GM12801 (cell line): ENCODE measurements at regions not wholly inside any gene's neighbourhood (a gene's known extent, or its start where the extent isn't known, plus 50 kb on each side); places are given as distances from the start of the nearest gene placed in this dataset.

Source experiments
- TF ChIP-seq, protein P1 (sequence below): IDR thresholded peaks from one replicate; pipeline ENCODE4 v1.5.1; 2011; ENCODE audit warnings: control low read depth; ENCODE audit not compliant: insufficient read length; ENCODE audit errors: extremely low read depth

DNA sequence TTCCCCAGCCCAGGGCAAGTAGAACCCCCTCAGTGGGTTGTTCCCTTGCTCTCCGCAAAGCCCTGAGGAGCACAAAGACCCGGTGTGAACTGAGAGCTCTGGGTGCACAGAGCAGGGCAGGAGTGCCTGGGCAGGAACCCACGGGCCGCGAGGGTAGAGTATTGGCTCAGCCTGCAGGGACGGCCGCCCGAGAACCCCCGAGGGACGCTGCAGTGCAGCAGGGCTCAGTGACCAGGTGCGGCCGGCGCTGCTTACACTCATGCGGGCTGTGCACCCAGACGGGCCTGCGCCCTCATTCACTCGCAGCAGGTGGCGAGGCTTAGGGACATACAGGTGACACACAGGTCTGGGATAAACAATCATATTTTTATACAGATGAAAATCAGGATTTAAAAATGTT, 51.9 kb upstream of the PDE10A start:
- TF ChIP-seq, protein P1, sequence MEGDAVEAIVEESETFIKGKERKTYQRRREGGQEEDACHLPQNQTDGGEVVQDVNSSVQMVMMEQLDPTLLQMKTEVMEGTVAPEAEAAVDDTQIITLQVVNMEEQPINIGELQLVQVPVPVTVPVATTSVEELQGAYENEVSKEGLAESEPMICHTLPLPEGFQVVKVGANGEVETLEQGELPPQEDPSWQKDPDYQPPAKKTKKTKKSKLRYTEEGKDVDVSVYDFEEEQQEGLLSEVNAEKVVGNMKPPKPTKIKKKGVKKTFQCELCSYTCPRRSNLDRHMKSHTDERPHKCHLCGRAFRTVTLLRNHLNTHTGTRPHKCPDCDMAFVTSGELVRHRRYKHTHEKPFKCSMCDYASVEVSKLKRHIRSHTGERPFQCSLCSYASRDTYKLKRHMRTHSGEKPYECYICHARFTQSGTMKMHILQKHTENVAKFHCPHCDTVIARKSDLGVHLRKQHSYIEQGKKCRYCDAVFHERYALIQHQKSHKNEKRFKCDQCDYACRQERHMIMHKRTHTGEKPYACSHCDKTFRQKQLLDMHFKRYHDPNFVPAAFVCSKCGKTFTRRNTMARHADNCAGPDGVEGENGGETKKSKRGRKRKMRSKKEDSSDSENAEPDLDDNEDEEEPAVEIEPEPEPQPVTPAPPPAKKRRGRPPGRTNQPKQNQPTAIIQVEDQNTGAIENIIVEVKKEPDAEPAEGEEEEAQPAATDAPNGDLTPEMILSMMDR: no peak

DNA sequence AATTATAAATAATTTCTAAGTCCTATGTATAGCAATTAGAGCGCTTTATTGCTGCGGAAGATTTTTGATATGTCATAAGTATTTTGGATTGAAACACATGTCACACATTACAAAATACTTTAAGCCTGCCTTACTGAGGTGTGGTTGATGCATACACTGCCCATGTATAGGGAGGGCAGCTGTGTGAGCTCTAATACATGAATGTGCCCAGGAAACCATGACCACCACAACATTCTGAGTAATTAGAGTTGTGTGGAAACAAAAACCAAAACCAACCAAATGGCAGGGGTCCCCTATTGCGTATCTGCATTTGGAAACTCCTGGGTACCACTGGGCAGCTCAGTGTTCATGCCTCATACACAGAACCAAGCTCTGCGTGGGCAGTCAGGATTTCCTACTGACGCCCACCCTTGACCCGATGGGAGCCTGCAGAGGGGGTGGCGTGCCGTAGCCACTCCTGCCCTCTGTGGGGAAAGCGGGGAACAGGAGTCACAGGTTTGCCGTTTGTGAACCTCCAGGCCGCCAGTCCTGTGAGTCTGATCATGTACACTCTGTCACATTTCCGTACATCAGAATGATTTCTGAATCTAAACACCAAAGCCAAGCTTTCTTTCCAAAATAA, 50.9 kb upstream of the PDE10A start:
- TF ChIP-seq, protein P1: no peak
